ENCODE measurements at regions not wholly inside any gene's neighbourhood (a gene's known extent, or its start where the extent isn't known, plus 50 kb on each side); places are given as distances from the start of the nearest gene placed in this dataset.
"Not testable (repeated sequence)": the region's sequence is repeated elsewhere in the genome, so short reads cannot be mapped to it uniquely, and the experiment has no call there.

DNA sequence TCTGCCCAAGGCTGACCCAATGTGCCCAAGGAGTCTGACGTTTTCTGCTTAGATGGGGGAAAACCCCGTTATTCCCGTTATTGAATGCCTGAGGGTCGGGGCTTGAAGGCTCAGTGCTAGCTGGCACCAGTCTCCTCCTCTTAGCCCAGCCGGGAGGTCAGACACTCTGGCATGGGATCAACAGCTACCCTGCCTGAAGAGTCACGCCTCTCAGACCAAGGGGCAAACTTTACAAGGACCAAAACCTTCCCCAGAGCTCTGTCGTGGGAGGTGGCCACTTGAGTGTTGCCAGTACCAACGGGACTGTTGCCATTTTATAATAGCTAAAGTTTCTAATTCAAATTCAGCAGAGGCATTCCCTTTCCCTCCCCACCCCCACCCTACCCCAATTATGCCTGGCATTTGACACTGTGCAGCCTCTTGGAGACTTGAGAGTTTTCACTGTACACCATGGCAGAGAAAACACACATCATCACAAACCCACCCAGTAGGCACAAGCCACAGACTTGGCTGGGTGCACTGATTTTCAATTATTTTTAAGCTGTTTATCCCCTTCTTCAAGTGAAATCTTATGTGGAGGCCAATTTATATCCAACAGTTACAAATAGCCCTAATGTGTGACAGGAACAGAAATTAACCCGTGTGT lies 137.5 kb upstream of the SYT13 start:
- DNase-seq, result no peak
- intact Hi-C loops (cut with DNase I), result no loop called here

DNA sequence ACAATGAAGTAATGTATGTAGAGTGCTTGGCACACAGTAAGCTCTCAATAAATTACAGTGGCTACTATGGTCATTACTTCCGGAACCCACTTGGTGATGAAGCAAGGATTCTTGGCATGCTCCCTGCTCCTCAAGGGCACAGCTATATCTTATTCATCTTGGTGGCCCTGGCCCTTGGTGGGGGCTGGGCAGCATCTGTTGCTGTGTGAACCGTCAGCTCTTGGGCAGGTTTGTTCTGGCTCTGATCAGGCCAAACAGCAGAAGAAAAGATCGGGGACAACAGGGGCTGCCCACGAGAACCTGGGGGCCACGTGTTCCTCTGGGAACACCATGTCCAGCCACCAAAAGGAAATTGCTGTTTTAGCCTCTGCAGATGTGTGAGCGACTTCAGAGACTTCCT lies 136.9 kb upstream of the SYT13 start:
- no peak for DNase-seq
- intact Hi-C loops (cut with DNase I), result no loop called here

DNA sequence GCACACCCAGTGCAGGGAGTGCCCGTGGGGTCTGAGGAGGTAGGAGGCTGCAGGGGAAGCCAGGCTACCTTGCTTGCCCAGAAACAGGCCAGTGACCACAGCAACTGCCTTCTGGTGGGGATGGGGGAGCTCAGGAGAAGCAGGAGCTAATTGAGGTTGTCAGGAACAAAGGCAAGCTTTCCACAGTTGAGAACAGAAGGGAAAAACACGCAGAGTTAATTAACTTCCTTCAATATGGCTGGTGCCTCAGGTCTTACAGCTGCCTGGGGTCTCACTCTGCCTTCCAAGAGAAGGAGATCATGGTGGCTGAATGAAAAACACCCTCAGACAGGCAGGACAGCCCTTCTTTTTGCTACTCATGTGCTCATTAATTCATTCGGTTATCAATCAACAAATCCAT lies 127.9 kb upstream of the SYT13 start:
- DNase-seq, result no peak
- intact Hi-C loops (cut with DNase I), result no loop called here

DNA sequence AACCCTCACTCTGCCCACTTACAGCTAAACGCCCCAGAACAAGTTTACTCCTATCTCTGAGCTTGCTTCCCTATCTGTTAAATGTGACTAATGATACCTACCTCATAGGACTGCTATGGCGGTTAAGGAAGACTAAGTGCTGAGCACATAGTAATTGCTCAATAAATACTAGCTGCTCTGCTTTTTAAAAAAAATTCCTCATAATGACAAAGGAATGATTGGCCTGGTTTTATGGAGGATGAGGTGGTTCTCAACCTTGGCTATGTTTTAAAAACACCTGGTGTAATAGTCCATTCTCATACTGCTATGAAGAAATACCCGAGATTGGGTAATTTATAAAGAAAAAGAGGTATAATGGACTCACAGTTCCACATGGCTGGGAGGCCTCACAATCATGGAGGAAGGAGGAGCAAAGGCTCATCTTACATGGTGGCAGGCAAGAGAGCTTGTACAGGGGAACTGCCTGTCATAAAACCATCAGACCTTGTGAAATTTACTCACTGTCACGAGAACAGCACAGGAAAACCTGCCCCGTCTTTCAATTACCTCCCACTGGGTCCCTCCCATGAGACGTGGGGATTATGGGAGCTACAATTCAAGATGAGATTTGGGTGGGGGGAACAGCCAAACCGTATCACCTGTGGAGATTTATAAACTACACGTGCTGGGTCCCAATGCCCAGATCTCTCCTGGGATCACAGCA lies 127.2 kb upstream of the SYT13 start:
- intact Hi-C loops (cut with DNase I), result no loop called here
- no peak for DNase-seq

DNA sequence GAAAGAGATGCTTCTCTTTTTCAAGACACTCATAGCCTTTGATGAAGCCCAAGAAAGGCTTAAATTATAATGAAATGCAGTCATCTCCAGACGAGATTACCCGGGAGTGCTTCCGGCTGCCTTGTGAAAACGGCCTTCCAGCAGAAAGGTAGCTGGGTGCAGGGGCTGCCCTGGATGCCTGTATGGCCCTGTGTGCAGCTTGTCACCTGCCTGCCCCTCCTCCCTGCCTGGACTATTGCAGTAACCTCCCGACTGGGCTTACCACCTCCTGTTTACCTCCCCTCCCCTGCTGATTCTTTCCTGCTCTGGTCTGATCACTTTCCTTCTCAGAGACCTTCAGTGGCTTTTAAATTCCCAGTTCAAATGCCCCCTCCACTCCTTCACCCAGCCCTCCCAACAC lies 126.4 kb upstream of the SYT13 start:
- intact Hi-C loops (cut with DNase I), result no loop called here
- no peak for DNase-seq

DNA sequence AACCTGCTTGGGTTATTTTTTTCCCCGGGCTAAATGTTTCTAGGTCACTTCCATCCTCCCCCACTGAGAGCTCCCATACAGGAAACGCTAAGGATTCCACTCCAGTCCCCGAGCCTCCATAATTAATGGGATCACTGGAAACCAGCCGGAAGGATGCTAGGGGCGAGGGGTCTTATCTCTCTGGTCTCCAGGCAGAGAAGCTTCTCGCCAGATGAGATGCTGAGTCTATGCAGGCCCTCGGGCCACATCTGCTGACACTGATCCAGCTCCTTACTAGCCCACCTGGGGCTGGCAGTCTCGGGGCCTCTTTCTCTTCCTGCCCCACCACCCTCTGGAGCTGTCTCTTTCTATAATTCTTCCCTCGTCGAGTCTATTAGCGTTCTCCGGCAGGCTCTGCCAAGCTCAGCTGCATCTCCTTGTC lies 125.9 kb upstream of the SYT13 start:
- intact Hi-C loops (cut with DNase I), result no loop called here
- no peak for DNase-seq

DNA sequence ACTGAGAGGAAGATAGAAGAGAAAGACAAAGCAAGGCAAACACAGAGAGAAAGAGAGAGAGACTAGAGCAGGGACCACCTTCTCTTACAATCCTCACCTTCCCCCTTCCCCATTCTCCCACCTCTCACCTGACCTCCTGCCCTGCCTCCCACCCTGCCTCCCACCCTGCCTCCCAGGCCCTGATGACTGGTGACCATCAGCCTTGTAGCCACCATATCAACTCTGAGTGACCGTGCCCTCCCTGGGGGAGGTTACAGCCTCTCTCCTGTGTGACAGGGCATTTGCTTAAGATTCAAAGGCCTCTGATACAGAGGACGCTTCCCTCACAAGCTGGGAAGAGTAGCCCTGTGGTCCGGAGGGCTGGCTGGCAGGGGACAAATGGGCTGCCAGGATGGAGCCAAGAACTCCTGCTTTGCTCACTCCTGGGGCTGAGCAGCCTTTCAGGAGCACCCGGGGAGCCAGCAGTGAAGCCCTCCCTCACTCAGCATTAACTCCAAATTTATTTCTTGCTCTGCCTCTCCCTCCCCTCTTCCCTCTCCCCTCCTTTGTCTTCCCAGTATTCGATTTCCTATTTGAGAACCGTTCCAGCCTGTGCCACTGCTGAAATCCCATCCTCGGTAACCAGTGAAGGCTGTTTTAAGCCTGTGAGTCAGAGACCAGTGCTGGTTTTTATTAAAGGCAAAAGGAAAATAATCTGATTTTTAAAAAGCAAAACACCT lies 125.2 kb upstream of the SYT13 start:
- DNase-seq, result no peak
- intact Hi-C loops (cut with DNase I), result no loop called here

DNA sequence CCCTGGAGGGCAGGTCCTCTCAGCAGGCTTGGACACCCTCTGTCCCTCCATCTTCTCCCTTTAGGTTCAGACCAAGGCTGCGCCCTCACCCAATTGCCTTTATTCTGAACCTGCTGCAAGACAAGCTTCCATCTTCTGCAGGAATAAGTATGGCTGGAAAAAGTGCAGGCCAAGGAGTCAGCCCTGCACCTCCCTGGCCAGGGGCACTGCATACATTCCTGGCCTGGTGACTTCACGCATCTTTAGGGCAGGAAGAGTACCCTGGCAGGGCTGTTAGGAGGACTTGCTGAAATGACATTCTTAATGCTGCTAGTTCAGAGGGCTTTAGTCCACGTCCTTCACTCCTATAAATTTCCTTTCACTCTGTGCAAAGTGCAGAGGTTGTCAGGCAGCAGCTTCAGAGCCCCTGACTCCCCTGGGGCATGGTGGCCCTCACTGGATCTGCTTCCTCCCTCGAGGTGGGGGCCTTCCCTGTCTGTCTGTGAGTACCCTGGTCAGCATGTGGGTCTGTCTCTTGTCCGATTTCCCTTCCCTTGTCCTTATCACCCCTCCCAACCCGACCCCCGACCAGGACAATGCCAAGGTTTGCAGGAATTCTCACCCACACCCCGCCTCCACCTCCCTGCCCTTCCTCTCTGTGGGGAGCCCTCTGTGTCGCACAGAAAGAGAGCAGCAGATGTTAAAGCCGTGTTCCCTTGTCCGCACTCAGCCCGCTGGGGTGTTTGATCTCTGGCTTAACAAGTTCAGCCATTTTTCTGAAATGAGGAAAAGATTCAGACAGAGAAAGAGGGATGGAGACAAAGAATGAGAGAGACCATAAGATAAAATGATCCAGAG lies 124.5 kb upstream of the SYT13 start:
- intact Hi-C loops (cut with DNase I), result no loop called here
- no peak for DNase-seq

DNA sequence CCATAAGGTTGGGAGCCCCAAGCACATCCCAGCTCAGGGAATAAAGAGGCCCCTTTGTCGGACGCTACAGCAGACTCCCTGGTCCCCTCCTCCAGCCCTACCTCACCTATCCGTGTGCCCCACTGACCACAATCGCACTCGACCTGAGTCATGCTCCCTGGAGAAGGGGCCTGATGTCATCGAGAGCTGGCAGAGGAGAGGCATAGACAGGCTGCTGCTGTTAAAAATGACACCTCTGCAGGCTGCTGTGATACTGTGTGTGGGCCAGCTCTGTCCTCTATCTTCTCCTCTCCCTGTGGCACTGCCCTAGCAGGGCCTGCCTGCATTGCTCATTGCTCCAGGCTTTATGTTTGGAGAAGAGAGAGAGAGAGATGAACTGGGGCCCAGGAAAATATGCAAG lies 123.4 kb upstream of the SYT13 start:
- DNase-seq, result no peak
- intact Hi-C loops (cut with DNase I), result no loop called here

DNA sequence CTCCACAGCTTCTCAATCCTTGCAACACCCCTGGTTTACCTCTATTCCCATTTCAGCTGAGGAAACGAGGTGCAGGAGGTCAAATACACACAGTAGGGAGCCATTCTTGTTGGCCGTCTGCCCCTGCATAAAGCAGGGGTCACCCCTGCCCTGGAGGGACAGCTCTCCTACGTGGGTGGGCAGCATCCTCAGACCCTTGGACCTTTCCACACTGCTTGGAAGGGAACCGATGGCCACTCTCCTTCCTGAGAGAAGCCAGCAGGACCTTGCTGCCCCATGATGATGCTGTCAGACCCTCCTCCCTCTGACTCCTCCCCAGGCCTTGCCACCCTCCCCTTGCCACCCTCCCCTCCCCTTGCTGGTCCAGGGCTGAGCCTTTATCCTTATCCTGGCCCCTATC lies 121.1 kb upstream of the SYT13 start:
- peak in 1 of 10 donors; percentile 21 for DNase-seq
- intact Hi-C loops (cut with DNase I), result no loop called here

DNA sequence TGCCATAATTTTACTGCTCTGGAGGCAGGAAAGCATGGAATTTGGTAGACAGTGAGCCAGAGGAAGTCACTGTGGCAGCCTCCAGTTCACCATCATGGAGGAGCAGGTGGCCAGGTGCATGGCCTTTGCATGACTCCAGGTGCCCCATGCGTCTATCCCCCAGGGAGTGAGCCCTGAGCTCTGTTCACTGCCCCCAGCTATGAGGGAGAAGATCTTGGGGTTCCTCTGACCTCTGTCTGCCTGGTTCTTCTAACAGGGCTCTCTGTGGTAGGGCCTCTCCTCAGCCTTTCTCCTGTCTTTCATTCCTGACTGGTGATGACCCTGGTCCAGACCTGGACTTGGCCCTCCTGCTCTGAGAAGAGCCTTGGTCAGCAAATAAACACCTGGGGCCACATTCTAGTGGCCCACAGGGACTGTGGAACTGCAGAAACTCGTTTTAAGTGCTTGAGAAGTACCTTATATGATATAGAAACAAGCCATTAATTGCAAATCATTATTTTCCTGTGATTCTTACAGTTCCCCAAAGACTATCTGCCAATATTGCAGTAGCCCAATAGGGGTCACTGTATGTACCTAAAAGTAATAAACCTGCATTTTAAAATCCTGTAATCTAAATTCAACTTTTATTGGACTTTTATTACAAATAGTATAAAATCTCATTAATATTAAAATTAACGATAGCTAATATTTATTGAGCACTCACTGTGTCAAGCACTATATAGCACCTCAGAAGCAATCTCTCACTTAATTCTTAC lies 120.0 kb upstream of the SYT13 start:
- DNase-seq, result peak in 1 of 10 donors; percentile 63
- intact Hi-C loops (cut with DNase I), result no loop called here

DNA sequence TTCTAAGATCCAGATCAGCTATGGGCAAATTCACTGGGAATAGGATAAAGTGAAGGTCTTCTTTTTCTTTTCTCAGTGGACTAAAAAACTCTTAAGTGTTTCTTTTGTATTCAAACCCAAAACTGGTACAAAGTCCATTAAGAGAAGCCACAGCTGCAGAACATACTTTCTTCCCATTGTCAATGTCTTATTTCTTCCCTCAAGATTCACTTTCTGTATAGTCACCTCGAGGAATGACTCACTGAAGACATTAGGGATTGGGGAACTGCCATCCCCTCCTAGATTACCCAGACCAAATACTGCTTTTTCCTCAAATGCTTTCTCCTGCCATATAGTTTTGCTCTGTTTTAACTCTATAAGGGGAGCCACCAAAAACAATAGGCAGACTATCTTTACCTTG lies 117.4 kb upstream of the SYT13 start:
- DNase-seq; intact Hi-C loops (cut with DNase I): not testable (repeated sequence)

DNA sequence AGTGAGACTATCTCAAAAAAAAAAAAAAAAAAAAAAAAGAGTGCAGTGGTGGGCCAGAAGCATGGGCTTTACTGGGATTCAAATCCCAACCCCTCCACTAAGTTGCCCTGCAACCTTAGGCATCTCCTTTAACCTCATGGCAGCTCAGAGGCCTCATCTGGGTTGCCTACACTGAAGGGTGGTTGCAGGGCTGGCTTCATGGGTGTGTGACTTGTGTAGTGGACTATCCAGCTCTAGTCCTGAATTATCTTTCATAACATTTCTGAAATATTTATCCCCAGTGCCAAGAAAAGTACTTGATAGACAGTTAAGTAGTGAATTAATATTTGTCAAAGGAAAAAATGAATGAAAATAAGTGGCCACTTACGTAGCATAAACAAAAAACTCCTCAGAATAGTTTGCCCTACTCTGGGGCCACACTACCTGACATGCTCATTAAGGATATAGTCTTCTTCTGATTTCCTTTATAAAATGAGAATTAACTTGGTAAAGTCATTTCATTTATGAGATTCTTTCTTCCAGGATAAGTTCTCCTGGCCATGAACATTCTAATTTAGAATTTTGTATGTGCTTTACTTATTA lies 116.0 kb upstream of the SYT13 start:
- intact Hi-C loops (cut with DNase I), result no loop called here
- peak in 1 of 10 donors; percentile 18 for DNase-seq

DNA sequence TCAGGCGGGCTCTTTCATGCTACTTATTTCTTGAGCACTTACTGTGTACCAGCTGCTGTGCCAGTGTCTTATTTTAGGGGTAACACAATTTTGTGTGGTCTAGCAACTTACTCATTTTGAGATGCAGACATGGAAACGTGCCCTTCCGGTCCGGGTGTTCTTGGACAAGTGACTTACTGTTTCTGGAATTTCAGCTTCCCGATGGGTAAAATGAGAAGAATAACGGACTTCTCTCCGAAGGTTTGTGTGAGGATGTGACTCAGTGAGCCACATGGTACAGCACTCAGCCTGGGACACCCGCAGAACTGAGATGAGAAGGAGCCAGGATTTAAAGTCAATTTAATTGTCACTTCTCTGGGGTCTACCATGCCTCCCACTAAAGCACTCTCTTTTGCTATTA lies 114.5 kb upstream of the SYT13 start:
- intact Hi-C loops (cut with DNase I), result no loop called here

DNA sequence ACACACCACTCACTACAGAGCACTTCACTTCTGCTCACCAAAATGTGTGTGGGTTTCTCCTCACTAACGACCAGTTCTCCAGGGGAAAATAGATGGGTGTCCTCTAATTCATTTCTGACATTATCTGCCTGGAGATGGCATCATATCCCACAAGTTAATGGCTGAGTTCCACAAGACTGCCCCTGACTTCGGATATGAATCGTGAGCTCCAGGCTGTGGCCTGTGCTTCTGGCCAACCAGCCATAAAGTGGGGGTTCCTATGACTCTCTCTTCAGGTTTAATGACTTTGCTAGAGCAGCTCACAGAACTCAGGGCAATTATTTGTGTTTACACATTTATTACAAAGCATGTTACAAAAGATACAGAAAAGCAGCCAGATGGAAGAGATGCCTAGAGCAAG lies 113.0 kb upstream of the SYT13 start:
- peak in 1 of 10 donors; percentile 73 for DNase-seq
- intact Hi-C loops (cut with DNase I), result no loop called here

More for the DNA sequence above, 114.5 kb upstream of the SYT13 start:
- peak in 1 of 10 donors; percentile 83 for DNase-seq

DNA sequence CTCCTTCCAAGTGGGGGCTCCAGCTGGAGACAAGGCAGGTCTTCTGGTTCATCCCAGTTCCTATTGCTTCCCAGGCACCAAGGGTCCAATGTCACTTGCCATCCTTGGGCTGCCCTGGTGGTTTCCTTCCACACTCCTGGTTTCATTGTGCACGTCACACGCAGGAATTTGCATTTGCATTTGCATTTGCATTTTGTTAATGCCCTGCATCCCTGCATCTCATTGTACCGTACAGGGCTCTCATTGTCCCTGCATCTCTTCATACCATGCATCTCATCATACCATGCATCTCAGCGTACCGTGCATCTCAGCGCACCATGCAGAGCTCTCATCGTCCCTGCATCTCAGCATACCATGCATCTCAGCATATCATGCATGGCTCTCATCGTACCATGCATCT lies 112.2 kb upstream of the SYT13 start:
- intact Hi-C loops (cut with DNase I), result no loop called here
- no peak for DNase-seq

DNA sequence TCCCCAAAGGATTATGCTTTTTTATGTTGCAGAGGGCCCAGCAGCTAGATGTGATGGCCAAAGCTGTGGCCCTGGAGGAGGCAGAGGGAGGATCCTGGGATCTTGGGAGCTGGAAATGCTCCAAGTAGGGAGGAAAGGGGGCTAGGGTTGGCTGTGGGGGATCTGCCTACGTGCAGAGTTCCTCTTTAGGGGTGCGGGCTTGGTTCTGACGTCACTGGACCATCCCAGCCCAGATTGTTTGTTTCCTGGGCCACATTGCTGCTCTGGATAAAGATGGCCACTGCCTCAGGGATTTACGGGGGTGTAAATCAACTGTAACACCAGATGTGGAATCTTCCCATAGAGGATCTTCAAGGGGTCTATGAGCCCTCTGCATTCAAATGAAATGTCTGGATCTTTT lies 110.3 kb upstream of the SYT13 start:
- DNase-seq, result peak in 1 of 10 donors; percentile 7
- intact Hi-C loops (cut with DNase I), result no loop called here

DNA sequence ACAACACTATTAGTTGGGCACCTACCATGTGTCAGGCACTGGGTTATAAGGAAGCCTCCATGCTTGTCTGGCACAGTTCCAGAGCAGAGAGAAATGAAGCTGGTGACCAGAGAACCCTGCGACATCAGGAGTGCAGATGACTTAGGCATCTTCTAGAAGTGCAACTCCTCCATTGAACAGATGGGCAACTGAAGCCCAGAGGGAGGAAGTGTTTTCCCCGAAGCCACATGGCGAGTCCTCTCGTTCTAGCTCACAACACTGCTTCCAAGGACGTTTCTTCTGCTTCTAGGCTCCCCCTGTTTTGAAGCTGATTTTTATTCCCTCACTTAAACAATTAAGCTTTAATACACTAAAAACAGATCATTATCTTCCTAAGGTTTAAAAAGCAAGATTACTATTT lies 109.8 kb upstream of the SYT13 start:
- DNase-seq, result peak in 1 of 10 donors; percentile 18
- intact Hi-C loops (cut with DNase I), result no loop called here

DNA sequence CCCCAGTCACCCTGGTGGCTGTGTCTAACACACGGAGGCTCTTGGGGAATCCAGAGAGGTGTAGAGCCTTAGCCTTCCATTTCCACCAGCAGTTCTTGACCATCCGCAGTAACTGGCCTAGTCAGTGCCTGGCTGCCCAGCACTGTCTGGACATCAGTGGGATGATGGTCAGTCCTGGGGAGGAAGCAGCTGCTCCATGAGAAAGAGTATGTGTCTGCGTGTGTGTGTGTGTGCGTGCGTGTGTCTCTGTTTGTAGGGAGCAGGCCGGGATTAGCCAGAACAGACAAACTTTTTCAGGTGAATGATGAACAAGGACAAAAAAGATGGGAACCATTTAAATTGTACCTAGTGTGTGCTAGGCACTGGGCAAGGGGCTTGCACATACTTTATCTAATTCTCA lies 109.3 kb upstream of the SYT13 start:
- peak in 1 of 10 donors; percentile 38 for DNase-seq
- intact Hi-C loops (cut with DNase I), result no loop called here

Data from posterior cingulate gyrus (tissue), 11 donors.